Neural cell (in vitro differentiated cells): ENCODE measurements at regions not wholly inside any gene's neighbourhood (a gene's known extent, or its start where the extent isn't known, plus 50 kb on each side); places are given as distances from the start of the nearest gene placed in this dataset.

ENCODE experiments used
- H2AFZ ChIP-seq: fragments of 200-600, 300-800 bp; sonication (generic), shearing (Covaris generic); 2 replicates; pipeline ENCODE4 v1.6.0; 2014; ENCODE audit warnings: low read depth, mild to moderate bottlenecking, antibody characterized with exemption, low read length, moderate library complexity
- H3F3A ChIP-seq: fragments of 200-600 bp; shearing (Covaris generic); 2 replicates; pipeline ENCODE4 v1.6.1; 2016; ENCODE audit warnings: mild to moderate bottlenecking, moderate library complexity, mixed read lengths, antibody characterized with exemption, low read length; ENCODE audit not compliant: insufficient read depth, poor library complexity, severe bottlenecking
- H3K27ac ChIP-seq: fragments of 200-600, 300-800 bp; sonication (generic), shearing (Covaris generic); 2 replicates; pipeline ENCODE4 v1.5.1; 2014; ENCODE audit warnings: mild to moderate bottlenecking, low read length, moderate library complexity
- H3K27me3 ChIP-seq: fragments of 300-800, 200-600 bp; sonication (generic), shearing (Covaris generic); 2 replicates; pipeline ENCODE4 v1.6.0; 2014; ENCODE audit warnings: mild to moderate bottlenecking, low read depth, low read length, moderate library complexity; ENCODE audit not compliant: insufficient read depth
- H3K36me3 ChIP-seq: fragments of 300-800, 200-600 bp; sonication (generic), shearing (Covaris generic); 2 replicates; pipeline ENCODE4 v1.5.1; 2014; ENCODE audit warnings: mild to moderate bottlenecking, antibody characterized with exemption, low read length, moderate library complexity; ENCODE audit not compliant: insufficient read depth
- H3K4me2 ChIP-seq: fragments of 300-800, 200-600 bp; sonication (generic), shearing (Covaris generic); 2 replicates; pipeline ENCODE4 v1.6.0; 2014; ENCODE audit warnings: mild to moderate bottlenecking, low read length
- H3K4me3 ChIP-seq: fragments of 300-800, 200-600 bp; sonication (generic), shearing (Covaris generic); 2 replicates; pipeline ENCODE4 v1.5.1; 2014; ENCODE audit warnings: mild to moderate bottlenecking, low read length, moderate library complexity
- H3K79me2 ChIP-seq: fragments of 200-600 bp; shearing (Covaris generic); replicated peaks from 2 replicates; pipeline ENCODE4 v1.6.0; 2014; ENCODE audit warnings: mild to moderate bottlenecking, low read length, moderate library complexity; ENCODE audit not compliant: insufficient read depth
- H3K9ac ChIP-seq: fragments of 300-800, 200-600 bp; sonication (generic), shearing (Covaris generic); 2 replicates; pipeline ENCODE4 v1.6.1; 2016; ENCODE audit warnings: mild to moderate bottlenecking, low read length, mixed read lengths
- H3K9me2 ChIP-seq: fragments of 200-600 bp; shearing (Covaris generic); 2 replicates; pipeline ENCODE4 v1.6.1; 2016; ENCODE audit warnings: mild to moderate bottlenecking, low read length, mixed read lengths; ENCODE audit not compliant: insufficient read depth
- H3K9me3 ChIP-seq: fragments of 200-600, 300-800 bp; sonication (generic), shearing (Covaris generic); 2 replicates; pipeline ENCODE4 v1.6.1; 2016; ENCODE audit warnings: mild to moderate bottlenecking, mixed run types, low read length, moderate library complexity, mixed read lengths
- H4K20me1 ChIP-seq: fragments of 200-600 bp; shearing (Covaris generic); 2 replicates; pipeline ENCODE4 v1.6.1; 2016; ENCODE audit warnings: mild to moderate bottlenecking, mixed run types; ENCODE audit not compliant: insufficient read depth
- EP300 ChIP-seq: fragments of 450-650 bp; conservative IDR thresholded peaks from 2 replicates; pipeline ENCODE4 v1.6.1; 2014; ENCODE audit warnings: antibody characterized with exemption, mild to moderate bottlenecking, moderate library complexity; ENCODE audit not compliant: poor library complexity, severe bottlenecking
- EZH2 ChIP-seq: fragments of 200-600, 300-800 bp; shearing (Covaris generic), sonication (generic); IDR thresholded peaks from 2 replicates; pipeline ENCODE4 v1.6.1; 2014; ENCODE audit warnings: antibody characterized with exemption, low read length, borderline replicate concordance, mild to moderate bottlenecking; ENCODE audit not compliant: insufficient read depth, poor library complexity, severe bottlenecking
- MXI1 ChIP-seq: fragments of 450-650 bp; conservative IDR thresholded peaks from 2 replicates; pipeline ENCODE4 v1.6.1; 2014; ENCODE audit warnings: antibody characterized with exemption, mild to moderate bottlenecking; ENCODE audit not compliant: poor library complexity, severe bottlenecking
- POLR2AphosphoS5 ChIP-seq: IDR thresholded peaks from 2 replicates; pipeline ENCODE4 v1.6.1; 2012
- RAD21 ChIP-seq: fragments of 450-650 bp; conservative IDR thresholded peaks from 2 replicates; pipeline ENCODE4 v1.6.1; 2014; ENCODE audit warnings: antibody characterized with exemption, mild to moderate bottlenecking, moderate library complexity
- REST ChIP-seq: IDR thresholded peaks from 2 replicates; pipeline ENCODE4 v1.6.1; 2012; ENCODE audit warnings: borderline replicate concordance
- SMC3 ChIP-seq: fragments of 450-650 bp; conservative IDR thresholded peaks from 2 replicates; pipeline ENCODE4 v1.6.1; 2014; ENCODE audit warnings: antibody characterized with exemption, mild to moderate bottlenecking, moderate library complexity; ENCODE audit not compliant: poor library complexity
- TAF1 ChIP-seq: IDR thresholded peaks from 2 replicates; pipeline ENCODE4 v1.6.1; 2012; ENCODE audit warnings: low read depth
- TF ChIP-seq, protein P1 (sequence below): fragments of 450-650 bp; IDR thresholded peaks from 2 replicates; pipeline ENCODE4 v1.5.1; 2014; ENCODE audit warnings: antibody characterized with exemption, mild to moderate bottlenecking, moderate library complexity; ENCODE audit not compliant: poor library complexity, severe bottlenecking

DNA sequence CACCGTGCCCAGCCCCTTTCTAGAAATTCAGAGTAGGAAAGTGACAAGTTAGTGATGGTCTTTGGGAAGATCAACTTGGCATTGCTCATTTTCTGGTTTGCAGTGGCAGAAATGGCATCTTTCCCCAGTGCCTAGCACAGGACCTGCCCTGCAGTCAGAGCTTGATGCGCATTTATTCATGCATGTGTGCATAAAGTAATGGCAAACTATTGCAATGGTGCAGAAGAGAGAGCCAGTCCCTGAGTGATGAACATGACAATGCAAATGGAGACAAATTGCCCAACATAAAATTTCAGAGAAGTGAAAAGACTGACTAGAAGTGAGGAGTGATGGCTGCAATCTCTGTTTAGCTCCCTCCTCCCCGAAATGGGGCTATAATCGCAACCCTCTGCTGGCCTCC is 268.2 kb downstream of the CCSER2 start:
- no peak overlapping the region for H3K27ac ChIP-seq
- no peaks in the 10 kb centered on the region for H3K27me3 ChIP-seq
- no peak overlapping the region for H3K4me3 ChIP-seq
- no peaks in the 10 kb centered on the region for H4K20me1 ChIP-seq
- no peaks in the 10 kb centered on the region for H3F3A ChIP-seq
- H3K36me3 ChIP-seq = no peaks in the 10 kb centered on the region
- no peak overlapping the region for H3K9ac ChIP-seq
- TF ChIP-seq EZH2 = no peak
- TF ChIP-seq RAD21 = no peak
- no peak for TF ChIP-seq MXI1
- no peak for TF ChIP-seq POLR2AphosphoS5
- TF ChIP-seq EP300 = no peak
- TF ChIP-seq, protein P1, sequence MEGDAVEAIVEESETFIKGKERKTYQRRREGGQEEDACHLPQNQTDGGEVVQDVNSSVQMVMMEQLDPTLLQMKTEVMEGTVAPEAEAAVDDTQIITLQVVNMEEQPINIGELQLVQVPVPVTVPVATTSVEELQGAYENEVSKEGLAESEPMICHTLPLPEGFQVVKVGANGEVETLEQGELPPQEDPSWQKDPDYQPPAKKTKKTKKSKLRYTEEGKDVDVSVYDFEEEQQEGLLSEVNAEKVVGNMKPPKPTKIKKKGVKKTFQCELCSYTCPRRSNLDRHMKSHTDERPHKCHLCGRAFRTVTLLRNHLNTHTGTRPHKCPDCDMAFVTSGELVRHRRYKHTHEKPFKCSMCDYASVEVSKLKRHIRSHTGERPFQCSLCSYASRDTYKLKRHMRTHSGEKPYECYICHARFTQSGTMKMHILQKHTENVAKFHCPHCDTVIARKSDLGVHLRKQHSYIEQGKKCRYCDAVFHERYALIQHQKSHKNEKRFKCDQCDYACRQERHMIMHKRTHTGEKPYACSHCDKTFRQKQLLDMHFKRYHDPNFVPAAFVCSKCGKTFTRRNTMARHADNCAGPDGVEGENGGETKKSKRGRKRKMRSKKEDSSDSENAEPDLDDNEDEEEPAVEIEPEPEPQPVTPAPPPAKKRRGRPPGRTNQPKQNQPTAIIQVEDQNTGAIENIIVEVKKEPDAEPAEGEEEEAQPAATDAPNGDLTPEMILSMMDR = no peak
- no peak for TF ChIP-seq SMC3
- no peak for TF ChIP-seq REST
- no peak for TF ChIP-seq TAF1
- no peak overlapping the region for H3K4me2 ChIP-seq
- H2AFZ ChIP-seq = no peak overlapping the region
- no peaks in the 10 kb centered on the region for H3K9me3 ChIP-seq
- no peaks in the 10 kb centered on the region for H3K79me2 ChIP-seq
- no peaks in the 10 kb centered on the region for H3K9me2 ChIP-seq

- H3K9me3 ChIP-seq = no peaks in the 10 kb centered on the region
Measured at GRCh38 chr10:84599254-84599653, 270.9 kb downstream of the CCSER2 start.

More at GRCh38 chr10:84599254-84599653, 270.9 kb downstream of the CCSER2 start:
- H3K27me3 ChIP-seq = peaks cover 17% of the 10 kb centered on the region
- no peaks in the 10 kb centered on the region for H3F3A ChIP-seq
- H3K9ac ChIP-seq = no peak overlapping the region
- H3K4me2 ChIP-seq = no peak overlapping the region
- H3K9me2 ChIP-seq = no peaks in the 10 kb centered on the region
- H3K27ac ChIP-seq = no peak overlapping the region
- no peak overlapping the region for H2AFZ ChIP-seq
- H3K4me3 ChIP-seq = no peak overlapping the region
- TF ChIP-seq SMC3 (no peak), EP300 (no peak), RAD21 (no peak), TAF1 (no peak), POLR2AphosphoS5 (no peak), MXI1 (no peak), REST (no peak)
- TF ChIP-seq, protein P1 = no peak
- no peaks in the 10 kb centered on the region for H4K20me1 ChIP-seq
- H3K79me2 ChIP-seq = no peaks in the 10 kb centered on the region
- no peaks in the 10 kb centered on the region for H3K36me3 ChIP-seq
